ENCODE measurements at regions not wholly inside any gene's neighbourhood (a gene's known extent, or its start where the extent isn't known, plus 50 kb on each side); places are given as distances from the start of the nearest gene placed in this dataset.

DNA sequence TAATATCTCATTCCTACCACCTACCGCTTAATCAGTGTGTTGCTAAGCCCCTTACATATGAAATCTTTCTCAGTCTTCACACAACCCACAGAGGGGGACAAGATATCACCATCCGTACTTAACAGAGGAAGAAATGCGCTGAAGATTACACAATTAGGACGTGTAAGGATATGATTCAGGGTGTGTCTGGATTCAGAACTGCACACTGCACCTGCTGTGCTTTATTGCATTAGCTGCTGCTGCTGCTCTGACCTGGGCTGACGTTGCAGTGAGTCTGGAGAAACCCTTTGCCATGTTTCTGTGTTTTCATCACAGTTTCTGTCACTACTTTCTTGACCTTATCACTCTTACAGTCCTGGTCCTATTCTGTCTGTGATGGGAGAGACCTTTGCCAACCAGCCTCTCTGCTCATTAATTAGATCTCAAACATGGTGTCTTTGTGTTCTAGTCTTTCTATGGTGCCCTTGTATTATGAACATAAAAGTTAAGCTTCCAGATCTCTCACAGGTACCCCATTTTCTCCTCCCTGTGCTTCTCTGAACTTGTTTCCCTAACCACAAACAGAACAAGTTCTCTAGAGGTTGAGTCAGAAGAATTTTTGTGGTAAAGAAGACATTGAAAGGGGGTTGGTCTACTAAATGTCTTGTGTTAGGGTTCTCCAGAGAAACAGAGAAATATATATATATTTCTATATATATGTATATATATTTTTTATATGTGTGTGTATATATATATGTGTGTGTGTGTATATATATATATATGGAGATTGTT is 92.9 kb upstream of the CYP1B1 start:
- no peak for DNase-seq
- no peaks in the 10 kb centered on the region for H3K36me3 ChIP-seq (ENCODE audit: insufficient read depth in 1 of 2, low read depth in 1 of 2)
- intact Hi-C loops (cut with DNase I), result loop anchor here in 1 of 2 donors (5.0 kb wide), 1 partner anchor 98 kb away; no protein-coding TSS in a partner anchor
- TF ChIP-seq, protein P1, sequence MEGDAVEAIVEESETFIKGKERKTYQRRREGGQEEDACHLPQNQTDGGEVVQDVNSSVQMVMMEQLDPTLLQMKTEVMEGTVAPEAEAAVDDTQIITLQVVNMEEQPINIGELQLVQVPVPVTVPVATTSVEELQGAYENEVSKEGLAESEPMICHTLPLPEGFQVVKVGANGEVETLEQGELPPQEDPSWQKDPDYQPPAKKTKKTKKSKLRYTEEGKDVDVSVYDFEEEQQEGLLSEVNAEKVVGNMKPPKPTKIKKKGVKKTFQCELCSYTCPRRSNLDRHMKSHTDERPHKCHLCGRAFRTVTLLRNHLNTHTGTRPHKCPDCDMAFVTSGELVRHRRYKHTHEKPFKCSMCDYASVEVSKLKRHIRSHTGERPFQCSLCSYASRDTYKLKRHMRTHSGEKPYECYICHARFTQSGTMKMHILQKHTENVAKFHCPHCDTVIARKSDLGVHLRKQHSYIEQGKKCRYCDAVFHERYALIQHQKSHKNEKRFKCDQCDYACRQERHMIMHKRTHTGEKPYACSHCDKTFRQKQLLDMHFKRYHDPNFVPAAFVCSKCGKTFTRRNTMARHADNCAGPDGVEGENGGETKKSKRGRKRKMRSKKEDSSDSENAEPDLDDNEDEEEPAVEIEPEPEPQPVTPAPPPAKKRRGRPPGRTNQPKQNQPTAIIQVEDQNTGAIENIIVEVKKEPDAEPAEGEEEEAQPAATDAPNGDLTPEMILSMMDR (IDR thresholded peaks at IDR 0.05), result no peak
- H3K4me3 ChIP-seq, result no peak overlapping the region
- no peaks in the 10 kb centered on the region for H3K9me3 ChIP-seq
- no peaks in the 10 kb centered on the region for H3K4me1 ChIP-seq
- H3K27me3 ChIP-seq (ENCODE audit: insufficient read depth in 3 of 3, low read length in 2 of 3), result peaks cover 0 to 2% (median 0%) of the 10 kb centered on the region in 3 donors
- peak in 1 of 4 donors; percentile 28 for ATAC-seq
- H3K27ac ChIP-seq, result no peak overlapping the region
- WGBS, 3 donors, result 73 to 78% (median 76%) methylated on average over 5 of the region's 5 CpGs

DNA sequence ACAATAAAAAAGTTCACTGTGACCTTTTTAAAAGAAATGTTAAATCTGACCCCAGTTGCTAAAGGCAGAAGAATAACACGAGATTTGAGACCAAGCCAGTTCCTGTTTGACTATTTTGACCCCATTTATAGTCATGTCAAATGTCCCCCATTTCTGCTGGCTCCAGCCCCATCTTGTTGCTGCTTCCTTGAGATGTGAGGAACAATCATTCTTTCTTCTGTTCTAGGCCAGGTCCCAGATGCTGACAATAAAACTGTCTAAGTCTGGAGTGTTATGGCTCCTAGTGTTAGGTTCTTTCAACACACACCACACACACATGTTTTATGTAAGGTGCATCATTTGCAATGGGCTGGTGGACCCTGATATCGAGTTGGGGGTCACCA is 92.0 kb upstream of the CYP1B1 start:
- WGBS, 3 donors, result 51 to 73% (median 56%) methylated on average over 2 of the region's 2 CpGs
- TF ChIP-seq, protein P1 (IDR thresholded peaks at IDR 0.05), result no peak
- H3K27ac ChIP-seq, result no peak overlapping the region

DNA sequence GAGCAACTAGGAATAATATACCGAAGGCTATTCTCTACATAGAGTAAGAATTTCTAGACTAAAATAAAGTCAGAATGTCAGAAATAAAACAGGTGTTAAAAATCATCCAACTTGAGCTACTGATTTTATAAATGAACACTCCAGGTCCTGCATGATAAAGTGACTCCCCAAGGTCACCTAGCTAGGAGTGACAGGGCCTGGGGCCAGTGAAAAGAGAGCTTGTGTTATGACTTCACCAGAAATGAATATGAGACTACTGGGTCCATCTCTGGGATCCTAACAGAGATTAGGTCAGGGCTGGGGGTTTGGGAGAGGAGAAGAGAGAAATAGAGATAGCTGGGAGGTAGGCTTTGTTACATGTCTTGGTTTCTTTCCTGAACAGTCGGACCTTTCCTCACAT is 89.7 kb upstream of the CYP1B1 start:
- no peaks in the 10 kb centered on the region for H3K9me3 ChIP-seq
- ATAC-seq (no peak), DNase-seq (no peak)
- H3K27me3 ChIP-seq (ENCODE audit: insufficient read depth in 3 of 3, low read length in 2 of 3), result peaks cover 0 to 2% (median 0%) of the 10 kb centered on the region in 3 donors
- 91 to 98% (median 95%) methylated on average over 2 of the region's 2 CpGs for WGBS, 3 donors
- intact Hi-C loops (cut with DNase I), result loop anchor here in 1 of 2 donors (5.0 kb wide), 1 partner anchor 102 kb away; no protein-coding TSS in a partner anchor
- no peaks in the 10 kb centered on the region for H3K36me3 ChIP-seq (ENCODE audit: insufficient read depth in 1 of 2, low read depth in 1 of 2)
- H3K4me3 ChIP-seq, result no peak overlapping the region
- H3K27ac ChIP-seq, result no peak overlapping the region
- TF ChIP-seq, protein P1 (IDR thresholded peaks at IDR 0.05), result no peak
- H3K4me1 ChIP-seq, result no peaks in the 10 kb centered on the region

More for the DNA sequence above, 92.0 kb upstream of the CYP1B1 start:
- DNase-seq, result no peak
- Histone ChIP-seq H3K27me3 (ENCODE audit: insufficient read depth in 3 of 3, low read length in 2 of 3) (peaks cover 0 to 2% (median 0%) of the 10 kb centered on the region in 3 donors), H3K9me3 (no peaks in the 10 kb centered on the region), H3K36me3 (ENCODE audit: insufficient read depth in 1 of 2, low read depth in 1 of 2) (no peaks in the 10 kb centered on the region), H3K4me1 (no peaks in the 10 kb centered on the region), H3K4me3 (no peak overlapping the region)
- peak in 1 of 4 donors; percentile 14 for ATAC-seq
- intact Hi-C loops (cut with DNase I), result loop anchor here in 1 of 2 donors (5.0 kb wide), 1 partner anchor 99 kb away; no protein-coding TSS in a partner anchor

DNA sequence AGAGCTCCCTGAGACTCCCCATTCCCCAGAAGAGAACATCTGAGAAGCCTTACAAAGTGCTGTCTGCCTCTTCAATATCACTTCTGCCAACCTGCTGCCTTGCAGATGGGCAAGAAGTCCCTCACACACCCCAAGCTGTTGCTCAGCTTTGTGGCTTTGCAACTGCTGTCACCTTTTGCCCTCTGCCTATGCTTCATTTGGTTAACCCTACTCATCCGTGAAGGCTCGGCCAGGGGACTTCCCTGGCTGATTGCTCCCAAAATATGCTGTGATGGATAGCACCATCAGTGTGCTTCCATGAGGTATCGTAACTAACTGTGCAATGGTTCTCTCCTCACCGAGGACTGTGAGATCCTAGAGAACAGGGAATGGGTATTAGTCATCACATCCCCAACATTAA is 88.9 kb upstream of the CYP1B1 start:
- Histone ChIP-seq H3K27me3 (ENCODE audit: insufficient read depth in 3 of 3, low read length in 2 of 3) (peaks cover 0 to 1% (median 0%) of the 10 kb centered on the region in 3 donors), H3K36me3 (ENCODE audit: insufficient read depth in 1 of 2, low read depth in 1 of 2) (no peaks in the 10 kb centered on the region), H3K27ac (no peak overlapping the region), H3K4me3 (no peak overlapping the region), H3K4me1 (no peaks in the 10 kb centered on the region), H3K9me3 (no peaks in the 10 kb centered on the region)
- WGBS, 3 donors, result 74 to 81% (median 77%) methylated on average over 4 of the region's 4 CpGs
- TF ChIP-seq, protein P1 (IDR thresholded peaks at IDR 0.05), result no peak
- ATAC-seq (no peak), DNase-seq (no peak)
- intact Hi-C loops (cut with DNase I), result loop anchor here in 1 of 2 donors (5.0 kb wide), 1 partner anchor 102 kb away; no protein-coding TSS in a partner anchor
